ENCODE measurements at regions not wholly inside any gene's neighbourhood (a gene's known extent, or its start where the extent isn't known, plus 50 kb on each side); places are given as distances from the start of the nearest gene placed in this dataset.
"Not testable (repeated sequence)": the region's sequence is repeated elsewhere in the genome, so short reads cannot be mapped to it uniquely, and the experiment has no call there.

GRCh38 chr4:178192611-178193010, 750.4 kb upstream of the AGA start:
- DNase-seq, result no peak

- no peak for DNase-seq
Measured at GRCh38 chr4:178196751-178197374, 754.6 kb upstream of the AGA start.

GRCh38 chr4:178198691-178199090, 756.5 kb upstream of the AGA start:
- DNase-seq, result no peak

GRCh38 chr4:178202422-178202821, 760.2 kb upstream of the AGA start:
- no peak for DNase-seq

GRCh38 chr4:178205826-178206225, 763.6 kb upstream of the AGA start:
- no peak for DNase-seq

GRCh38 chr4:178215309-178215708, 773.1 kb upstream of the AGA start:
- no peak for DNase-seq

GRCh38 chr4:178215763-178216162, 773.5 kb upstream of the AGA start:
- no peak for DNase-seq

- DNase-seq, result not testable (repeated sequence)
Measured at GRCh38 chr4:178226421-178226820, 784.2 kb upstream of the AGA start.

- DNase-seq, result no peak
Measured at GRCh38 chr4:178233906-178234305, 791.7 kb upstream of the AGA start.

GRCh38 chr4:178240891-178241290, 798.7 kb upstream of the AGA start:
- DNase-seq, result no peak

- no peak for DNase-seq
Measured at GRCh38 chr4:178241601-178242118, 799.4 kb upstream of the AGA start.

- DNase-seq, result no peak
Measured at GRCh38 chr4:178242655-178243054, 800.4 kb upstream of the AGA start.

GRCh38 chr4:178244785-178245184, 802.5 kb upstream of the AGA start:
- no peak for DNase-seq

GRCh38 chr4:178255172-178255571, 812.9 kb upstream of the AGA start:
- DNase-seq, result no peak

- no peak for DNase-seq
Measured at GRCh38 chr4:178258603-178259002, 816.4 kb upstream of the AGA start.

GRCh38 chr4:178259566-178259965, 817.3 kb upstream of the AGA start:
- DNase-seq, result no peak

GRCh38 chr4:178264001-178264400, 821.8 kb upstream of the AGA start:
- DNase-seq, result no peak

GRCh38 chr4:178271386-178271785, 829.1 kb upstream of the AGA start:
- DNase-seq, result no peak

GRCh38 chr4:178273168-178273567, 830.9 kb upstream of the AGA start:
- no peak for DNase-seq

GRCh38 chr4:178275671-178276360, 833.6 kb upstream of the AGA start:
- no peak for DNase-seq

GRCh38 chr4:178280362-178280761, 838.1 kb upstream of the AGA start:
- DNase-seq, result no peak

GRCh38 chr4:178288462-178288861, 846.2 kb upstream of the AGA start:
- DNase-seq, result no peak

GRCh38 chr4:178293601-178294000, 851.4 kb upstream of the AGA start:
- no peak for DNase-seq

GRCh38 chr4:178296669-178297068, 854.4 kb upstream of the AGA start:
- no peak for DNase-seq

GRCh38 chr4:178306565-178306964, 864.3 kb upstream of the AGA start:
- DNase-seq, result no peak

Data from activated CD4-positive, alpha-beta T cell treated with anti-CD3 and anti-CD28 coated beads, Interleukin-2, amount 50 U/mL, for 16 hours (primary cell).